ENCODE measurements at regions not wholly inside any gene's neighbourhood (a gene's known extent, or its start where the extent isn't known, plus 50 kb on each side); places are given as distances from the start of the nearest gene placed in this dataset.

- Histone ChIP-seq H3K27ac (no peak overlapping the region), H3K9me2 (replicated peaks; ENCODE audit: insufficient read depth) (no peaks in the 10 kb centered on the region), H4K20me1 (ENCODE audit: insufficient read depth, poor library complexity, severe bottlenecking) (no peaks in the 10 kb centered on the region), H3K4me1 (ENCODE audit: insufficient read depth) (no peaks in the 10 kb centered on the region), H3K79me2 (no peaks in the 10 kb centered on the region), H3K9me3 (ENCODE audit: low read depth) (no peaks in the 10 kb centered on the region), H3K4me3 (no peak overlapping the region), H3K4me2 (no peak overlapping the region), H3K36me3 (replicated peaks; ENCODE audit: insufficient read depth, low read depth) (no peaks in the 10 kb centered on the region), H2AFZ (no peak overlapping the region), H3K27me3 (no peaks in the 10 kb centered on the region)
- no peak for DNase-seq (ENCODE audit: low spot score)
- no peak for TF ChIP-seq EZH2phosphoT487 (IDR thresholded peaks at IDR 0.05; ENCODE audit: low read depth, severe bottlenecking, unreplicated experiment)
- no peak for TF ChIP-seq EZH2 (IDR thresholded peaks at IDR 0.05; ENCODE audit: borderline replicate concordance)
- TF ChIP-seq, protein P1, sequence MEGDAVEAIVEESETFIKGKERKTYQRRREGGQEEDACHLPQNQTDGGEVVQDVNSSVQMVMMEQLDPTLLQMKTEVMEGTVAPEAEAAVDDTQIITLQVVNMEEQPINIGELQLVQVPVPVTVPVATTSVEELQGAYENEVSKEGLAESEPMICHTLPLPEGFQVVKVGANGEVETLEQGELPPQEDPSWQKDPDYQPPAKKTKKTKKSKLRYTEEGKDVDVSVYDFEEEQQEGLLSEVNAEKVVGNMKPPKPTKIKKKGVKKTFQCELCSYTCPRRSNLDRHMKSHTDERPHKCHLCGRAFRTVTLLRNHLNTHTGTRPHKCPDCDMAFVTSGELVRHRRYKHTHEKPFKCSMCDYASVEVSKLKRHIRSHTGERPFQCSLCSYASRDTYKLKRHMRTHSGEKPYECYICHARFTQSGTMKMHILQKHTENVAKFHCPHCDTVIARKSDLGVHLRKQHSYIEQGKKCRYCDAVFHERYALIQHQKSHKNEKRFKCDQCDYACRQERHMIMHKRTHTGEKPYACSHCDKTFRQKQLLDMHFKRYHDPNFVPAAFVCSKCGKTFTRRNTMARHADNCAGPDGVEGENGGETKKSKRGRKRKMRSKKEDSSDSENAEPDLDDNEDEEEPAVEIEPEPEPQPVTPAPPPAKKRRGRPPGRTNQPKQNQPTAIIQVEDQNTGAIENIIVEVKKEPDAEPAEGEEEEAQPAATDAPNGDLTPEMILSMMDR (IDR thresholded peaks at IDR 0.05; ENCODE audit: poor library complexity) = no peak
- 67% methylated on average over 5 of the region's 5 CpGs for WGBS (ENCODE audit: low lambda C conversion rate, missing lambda C conversion rate)
Observed at GRCh38 chr5:12837592-12837991, 933.3 kb upstream of the CTNND2 start.

- no peaks in the 10 kb centered on the region for H3K4me1 ChIP-seq (ENCODE audit: insufficient read depth)
- H3K9me2 ChIP-seq (replicated peaks; ENCODE audit: insufficient read depth) = no peaks in the 10 kb centered on the region
- 87% methylated on average over 2 of the region's 2 CpGs for WGBS (ENCODE audit: low lambda C conversion rate, missing lambda C conversion rate)
- H3K27ac ChIP-seq = no peak overlapping the region
- H3K36me3 ChIP-seq (replicated peaks; ENCODE audit: insufficient read depth, low read depth) = no peaks in the 10 kb centered on the region
- no peak overlapping the region for H3K4me3 ChIP-seq
- H3K4me2 ChIP-seq = no peak overlapping the region
- no peak for DNase-seq (ENCODE audit: low spot score)
- TF ChIP-seq EZH2 (IDR thresholded peaks at IDR 0.05; ENCODE audit: borderline replicate concordance) (no peak), EZH2phosphoT487 (IDR thresholded peaks at IDR 0.05; ENCODE audit: low read depth, severe bottlenecking, unreplicated experiment) (no peak)
- TF ChIP-seq, protein P1 (IDR thresholded peaks at IDR 0.05; ENCODE audit: poor library complexity) = no peak
- H4K20me1 ChIP-seq (ENCODE audit: insufficient read depth, poor library complexity, severe bottlenecking) = no peaks in the 10 kb centered on the region
- H3K79me2 ChIP-seq = no peaks in the 10 kb centered on the region
- H2AFZ ChIP-seq = no peak overlapping the region
- H3K9me3 ChIP-seq (ENCODE audit: low read depth) = no peaks in the 10 kb centered on the region
- no peaks in the 10 kb centered on the region for H3K27me3 ChIP-seq
Observed at GRCh38 chr5:12825163-12825562, 920.9 kb upstream of the CTNND2 start.

GRCh38 chr5:12805165-12805698 is 901.0 kb upstream of the CTNND2 start:
- Histone ChIP-seq H3K79me2 (no peaks in the 10 kb centered on the region), H3K27ac (no peak overlapping the region), H4K20me1 (ENCODE audit: insufficient read depth, poor library complexity, severe bottlenecking) (no peaks in the 10 kb centered on the region), H3K9me2 (replicated peaks; ENCODE audit: insufficient read depth) (no peaks in the 10 kb centered on the region), H3K4me1 (ENCODE audit: insufficient read depth) (no peaks in the 10 kb centered on the region), H2AFZ (no peak overlapping the region), H3K9me3 (ENCODE audit: low read depth) (no peaks in the 10 kb centered on the region), H3K27me3 (no peaks in the 10 kb centered on the region), H3K4me2 (no peak overlapping the region), H3K36me3 (replicated peaks; ENCODE audit: insufficient read depth, low read depth) (no peaks in the 10 kb centered on the region), H3K4me3 (no peak overlapping the region)
- DNase-seq (ENCODE audit: low spot score) = no peak
- WGBS (ENCODE audit: low lambda C conversion rate, missing lambda C conversion rate) = 81% methylated on average over 19 of the region's 19 CpGs
- TF ChIP-seq EZH2 (IDR thresholded peaks at IDR 0.05; ENCODE audit: borderline replicate concordance) (no peak), EZH2phosphoT487 (IDR thresholded peaks at IDR 0.05; ENCODE audit: low read depth, severe bottlenecking, unreplicated experiment) (no peak)
- TF ChIP-seq, protein P1 (IDR thresholded peaks at IDR 0.05; ENCODE audit: poor library complexity) = no peak

GRCh38 chr5:12799165-12799564 is 894.9 kb upstream of the CTNND2 start:
- Histone ChIP-seq H3K79me2 (no peaks in the 10 kb centered on the region), H3K27me3 (no peaks in the 10 kb centered on the region), H2AFZ (no peak overlapping the region), H3K9me3 (ENCODE audit: low read depth) (no peaks in the 10 kb centered on the region), H3K4me1 (ENCODE audit: insufficient read depth) (no peaks in the 10 kb centered on the region), H3K4me3 (no peak overlapping the region), H3K4me2 (no peak overlapping the region), H3K9me2 (replicated peaks; ENCODE audit: insufficient read depth) (no peaks in the 10 kb centered on the region), H4K20me1 (ENCODE audit: insufficient read depth, poor library complexity, severe bottlenecking) (no peaks in the 10 kb centered on the region), H3K36me3 (replicated peaks; ENCODE audit: insufficient read depth, low read depth) (no peaks in the 10 kb centered on the region), H3K27ac (no peak overlapping the region)
- no peak for TF ChIP-seq EZH2phosphoT487 (IDR thresholded peaks at IDR 0.05; ENCODE audit: low read depth, severe bottlenecking, unreplicated experiment)
- TF ChIP-seq, protein P1 (IDR thresholded peaks at IDR 0.05; ENCODE audit: poor library complexity) = no peak
- TF ChIP-seq EZH2 (IDR thresholded peaks at IDR 0.05; ENCODE audit: borderline replicate concordance) = no peak
- 88% methylated on average over 5 of the region's 5 CpGs for WGBS (ENCODE audit: low lambda C conversion rate, missing lambda C conversion rate)
- DNase-seq (ENCODE audit: low spot score) = no peak

Data from hepatocyte (in vitro differentiated cells).